ENCODE measurements at regions not wholly inside any gene's neighbourhood (a gene's known extent, or its start where the extent isn't known, plus 50 kb on each side); places are given as distances from the start of the nearest gene placed in this dataset.

DNA sequence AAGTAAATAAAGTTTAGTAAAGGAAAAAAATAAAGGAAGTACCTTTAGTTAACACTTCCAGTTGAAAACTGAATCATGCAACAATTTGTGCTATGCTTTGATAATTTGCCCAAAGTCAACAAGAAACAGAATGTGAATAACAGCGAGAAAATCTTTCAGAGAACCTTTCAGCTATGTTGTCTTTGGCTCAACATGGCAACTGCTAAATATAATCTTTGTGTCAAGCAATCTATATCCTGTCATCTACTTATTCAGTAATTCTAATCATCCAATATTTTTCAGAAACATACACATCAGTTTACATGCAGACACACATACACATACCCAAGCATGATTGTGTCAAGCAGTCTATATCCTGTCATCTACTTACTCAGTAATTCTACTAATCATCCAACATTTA, 136.0 kb upstream of the PABPC4L start:
- no peak for TF ChIP-seq CTCF (IDR thresholded peaks at IDR 0.05)
- no peak for ATAC-seq (ENCODE audit: insufficient number of reproducible peaks, low FRiP score, low read depth)

DNA sequence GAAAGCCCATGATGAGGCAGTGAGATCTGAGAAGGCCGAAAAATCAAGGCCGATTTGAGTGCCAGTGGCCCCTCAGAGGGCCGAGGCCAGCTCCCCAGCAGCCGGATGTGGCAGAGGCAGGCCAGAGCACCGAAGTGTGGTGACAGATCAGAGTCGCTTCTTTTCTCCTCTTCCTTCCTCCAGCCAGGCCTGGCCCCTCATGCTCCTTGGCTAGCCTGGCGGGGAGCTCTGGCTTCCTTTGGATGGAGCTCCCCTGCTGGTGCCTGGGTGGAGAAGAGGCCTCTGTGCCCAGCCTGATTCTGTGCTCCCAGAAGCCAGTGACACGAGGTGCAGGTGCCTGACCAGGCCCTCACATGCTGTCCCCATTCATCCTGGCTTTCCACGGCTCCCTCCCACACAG, 127.2 kb upstream of the PABPC4L start:
- H3K27me3 ChIP-seq (replicated peaks; ENCODE audit: insufficient read depth), result no peaks in the 10 kb centered on the region
- H3K4me3 ChIP-seq, result no peak overlapping the region
- no peaks in the 10 kb centered on the region for H3K36me3 ChIP-seq
- H3K4me1 ChIP-seq (ENCODE audit: control insufficient read depth in 1 of 2, low read depth in 2 of 2), result no peaks in the 10 kb centered on the region
- H3K9me3 ChIP-seq, result no peaks in the 10 kb centered on the region
- no peak for TF ChIP-seq CTCF (IDR thresholded peaks at IDR 0.05)
- no peak overlapping the region for H3K27ac ChIP-seq
- DNase-seq (ENCODE audit: low spot score) (no peak), ATAC-seq (ENCODE audit: insufficient number of reproducible peaks, low FRiP score, low read depth) (no peak)

More for the DNA sequence above, 136.0 kb upstream of the PABPC4L start:
- Histone ChIP-seq H3K4me1 (ENCODE audit: control insufficient read depth in 1 of 2, low read depth in 2 of 2) (peaks cover 0 to 6% of the 10 kb centered on the region in 2 donors), H3K27ac (no peak overlapping the region), H3K9me3 (no peaks in the 10 kb centered on the region), H3K27me3 (replicated peaks; ENCODE audit: insufficient read depth) (no peaks in the 10 kb centered on the region), H3K36me3 (no peaks in the 10 kb centered on the region), H3K4me3 (no peak overlapping the region)
- no peak for DNase-seq (ENCODE audit: low spot score)

- no peak for ATAC-seq (ENCODE audit: insufficient number of reproducible peaks, low FRiP score, low read depth)
- TF ChIP-seq CTCF (IDR thresholded peaks at IDR 0.05), result no peak
- Histone ChIP-seq H3K36me3 (no peaks in the 10 kb centered on the region), H3K27ac (no peak overlapping the region), H3K27me3 (replicated peaks; ENCODE audit: insufficient read depth) (no peaks in the 10 kb centered on the region), H3K4me3 (no peak overlapping the region), H3K4me1 (ENCODE audit: control insufficient read depth in 1 of 2, low read depth in 2 of 2) (no peaks in the 10 kb centered on the region), H3K9me3 (no peaks in the 10 kb centered on the region)
- DNase-seq (ENCODE audit: low spot score), result no peak
Observed at GRCh38 chr4:134327274-134328122, 125.9 kb upstream of the PABPC4L start.

- Histone ChIP-seq H3K4me3 (no peak overlapping the region), H3K27ac (no peak overlapping the region), H3K9me3 (no peaks in the 10 kb centered on the region), H3K27me3 (replicated peaks; ENCODE audit: insufficient read depth) (no peaks in the 10 kb centered on the region), H3K36me3 (no peaks in the 10 kb centered on the region), H3K4me1 (ENCODE audit: control insufficient read depth in 1 of 2, low read depth in 2 of 2) (no peaks in the 10 kb centered on the region)
- DNase-seq (ENCODE audit: low spot score) (no peak), ATAC-seq (ENCODE audit: insufficient number of reproducible peaks, low FRiP score, low read depth) (no peak)
- no peak for TF ChIP-seq CTCF (IDR thresholded peaks at IDR 0.05)
Observed at GRCh38 chr4:134326866-134327265, 125.3 kb upstream of the PABPC4L start.

DNA sequence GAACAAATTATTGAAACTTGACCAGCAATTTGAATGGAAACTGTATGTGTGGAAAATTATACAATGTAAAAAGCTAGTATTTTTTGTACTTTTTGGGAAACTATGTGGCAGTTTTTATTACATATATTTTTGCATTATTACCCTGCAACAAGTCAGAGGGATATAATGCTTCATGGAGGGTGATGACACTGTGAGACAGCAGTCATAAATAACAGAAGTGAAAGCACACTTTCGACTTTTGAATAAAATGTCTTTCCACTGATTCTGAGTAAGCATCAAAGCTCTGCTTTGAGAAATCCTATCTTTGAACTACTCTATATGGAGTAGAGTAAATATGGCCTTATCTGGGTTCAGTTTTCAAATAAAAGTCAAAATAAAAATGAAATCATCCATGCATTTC, 122.6 kb upstream of the PABPC4L start:
- H3K9me3 ChIP-seq, result no peaks in the 10 kb centered on the region
- TF ChIP-seq CTCF (IDR thresholded peaks at IDR 0.05), result no peak
- ATAC-seq (ENCODE audit: insufficient number of reproducible peaks, low FRiP score, low read depth) (no peak), DNase-seq (ENCODE audit: low spot score) (no peak)
- no peaks in the 10 kb centered on the region for H3K36me3 ChIP-seq
- H3K4me3 ChIP-seq, result no peak overlapping the region
- H3K27ac ChIP-seq, result no peak overlapping the region
- no peaks in the 10 kb centered on the region for H3K27me3 ChIP-seq (replicated peaks; ENCODE audit: insufficient read depth)
- no peaks in the 10 kb centered on the region for H3K4me1 ChIP-seq (ENCODE audit: control insufficient read depth in 1 of 2, low read depth in 2 of 2)
